ENCODE measurements at regions not wholly inside any gene's neighbourhood (a gene's known extent, or its start where the extent isn't known, plus 50 kb on each side); places are given as distances from the start of the nearest gene placed in this dataset.

GRCh38 chr12:73445658-73446324 lies 1091.8 kb upstream of the ATXN7L3B start:
- no peak for DNase-seq (ENCODE audit: low spot score in 2 of 2)
- intact Hi-C loops (cut with DNase I; ENCODE audit: low total_unique reads) = no loop called here
- no peak overlapping the region for H3K4me3 ChIP-seq (ENCODE audit: low read depth, poor library complexity, severe bottlenecking)
- 54 to 62% methylated on average over 2 of the region's 2 CpGs for WGBS, 2 donors
- TF ChIP-seq POLR2A (IDR thresholded peaks at IDR 0.05) (no peak), CTCF (IDR thresholded peaks at IDR 0.05) (no peak)

- H3K4me3 ChIP-seq (ENCODE audit: low read depth, poor library complexity, severe bottlenecking) = no peak overlapping the region
- DNase-seq (ENCODE audit: low spot score in 2 of 2) = no peak
- TF ChIP-seq POLR2A (IDR thresholded peaks at IDR 0.05) (no peak), CTCF (IDR thresholded peaks at IDR 0.05) (no peak)
- WGBS, 2 donors = 80 to 95% methylated on average over 3 of the region's 3 CpGs
- intact Hi-C loops (cut with DNase I; ENCODE audit: low total_unique reads) = no loop called here
These were observed 1084.8 kb upstream of the ATXN7L3B start for GRCh38 chr12:73452672-73453469.

- TF ChIP-seq POLR2A (IDR thresholded peaks at IDR 0.05) = no peak
- no peak for TF ChIP-seq CTCF (IDR thresholded peaks at IDR 0.05)
- DNase-seq (ENCODE audit: low spot score in 2 of 2) = no peak
- intact Hi-C loops (cut with DNase I; ENCODE audit: low total_unique reads) = no loop called here
- H3K4me3 ChIP-seq (ENCODE audit: low read depth, poor library complexity, severe bottlenecking) = no peak overlapping the region
These were observed 1077.4 kb upstream of the ATXN7L3B start for GRCh38 chr12:73460212-73460611.

- WGBS, 2 donors = 40 to 57% methylated on average over 4 of the region's 4 CpGs
- intact Hi-C loops (cut with DNase I; ENCODE audit: low total_unique reads) = no loop called here
- no peak for DNase-seq (ENCODE audit: low spot score in 2 of 2)
- TF ChIP-seq POLR2A (IDR thresholded peaks at IDR 0.05) (no peak), CTCF (IDR thresholded peaks at IDR 0.05) (no peak)
- no peak overlapping the region for H3K4me3 ChIP-seq (ENCODE audit: low read depth, poor library complexity, severe bottlenecking)
These were observed 1072.5 kb upstream of the ATXN7L3B start for GRCh38 chr12:73465106-73465505.

- intact Hi-C loops (cut with DNase I; ENCODE audit: low total_unique reads) = no loop called here
- no peak for TF ChIP-seq CTCF (IDR thresholded peaks at IDR 0.05)
- TF ChIP-seq POLR2A (IDR thresholded peaks at IDR 0.05) = no peak
- DNase-seq (ENCODE audit: low spot score in 2 of 2) = no peak
- no peak overlapping the region for H3K4me3 ChIP-seq (ENCODE audit: low read depth, poor library complexity, severe bottlenecking)
These were observed 1051.4 kb upstream of the ATXN7L3B start for GRCh38 chr12:73486256-73486655.
